ENCODE measurements at regions not wholly inside any gene's neighbourhood (a gene's known extent, or its start where the extent isn't known, plus 50 kb on each side); places are given as distances from the start of the nearest gene placed in this dataset.

DNA sequence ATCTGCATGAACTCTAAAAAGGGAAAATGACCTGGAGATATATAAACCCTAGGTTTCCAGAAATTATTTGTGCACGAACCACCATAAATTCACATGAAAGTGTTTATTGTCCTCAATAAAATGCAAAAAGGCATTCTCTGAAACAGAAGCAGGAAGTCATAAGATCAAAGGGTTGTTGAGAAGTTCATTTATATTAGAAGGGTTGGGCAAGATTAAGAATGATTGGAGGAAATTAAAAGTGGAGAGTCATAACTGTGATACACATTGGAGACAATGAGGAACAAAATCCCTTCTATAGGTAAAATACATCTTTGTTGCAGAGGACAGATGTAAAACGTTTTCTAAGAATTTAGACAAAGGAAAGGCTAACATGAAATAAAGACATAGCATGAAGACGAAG lies 476.8 kb downstream of the CBLN4 start:
- TF ChIP-seq ZNF274 (IDR thresholded peaks at IDR 0.05; ENCODE audit: low read depth, low read length) (no peak), YY1 (IDR thresholded peaks at IDR 0.05; ENCODE audit: insufficient read depth, insufficient read length) (no peak)
